ENCODE measurements at regions not wholly inside any gene's neighbourhood (a gene's known extent, or its start where the extent isn't known, plus 50 kb on each side); places are given as distances from the start of the nearest gene placed in this dataset.

DNA sequence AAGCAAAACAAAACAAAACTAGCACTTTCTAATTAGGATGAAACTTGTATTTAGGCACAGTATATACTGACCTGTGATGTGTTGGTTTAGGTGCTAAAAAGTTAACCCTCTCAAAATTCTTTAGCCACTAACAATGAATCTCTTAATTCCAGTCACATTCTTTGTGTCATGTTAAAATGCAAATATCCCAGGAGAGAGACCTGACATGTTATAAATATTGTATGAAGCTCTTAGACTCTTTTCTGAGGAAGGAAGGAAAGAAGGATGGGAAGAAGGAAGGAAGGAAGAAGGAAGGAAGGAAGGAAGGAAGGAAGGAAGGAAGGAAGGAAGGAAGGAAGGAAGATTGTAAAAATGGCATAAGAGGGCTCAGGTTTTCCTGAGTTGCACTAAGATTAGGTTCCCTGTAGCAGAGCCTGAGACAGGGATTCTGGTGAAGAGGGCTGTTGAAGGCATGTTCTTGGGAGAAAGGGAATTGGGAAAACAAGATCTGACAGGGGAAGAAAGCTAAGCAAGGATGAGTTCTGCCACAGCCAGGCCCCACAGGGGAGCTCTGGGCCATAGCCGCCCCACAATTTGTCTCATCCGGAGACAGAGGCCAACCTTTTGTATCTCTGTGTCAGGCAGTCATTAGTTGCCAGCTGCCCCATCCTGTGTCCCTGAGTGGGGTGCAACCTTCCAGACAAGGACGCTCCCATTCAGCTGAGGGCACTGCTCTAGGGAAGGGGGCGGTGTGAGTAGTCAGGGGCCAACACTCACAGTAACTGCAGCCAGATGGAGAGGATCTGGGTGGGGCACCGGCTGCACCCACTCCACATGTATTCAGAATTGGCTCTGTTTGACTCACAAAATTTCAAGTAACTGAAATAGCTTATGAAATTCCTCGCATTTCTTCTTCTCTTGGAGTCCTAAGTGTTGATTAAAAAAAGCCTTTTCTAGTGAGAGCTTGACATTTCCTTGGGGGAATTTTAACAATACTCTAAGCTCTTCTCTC lies 189.3 kb upstream of the ARG1 start:
- DNase-seq: no peak

- DNase-seq: no peak
Observed at GRCh38 chr6:131387562-131388447, 185.2 kb upstream of the ARG1 start.

DNA sequence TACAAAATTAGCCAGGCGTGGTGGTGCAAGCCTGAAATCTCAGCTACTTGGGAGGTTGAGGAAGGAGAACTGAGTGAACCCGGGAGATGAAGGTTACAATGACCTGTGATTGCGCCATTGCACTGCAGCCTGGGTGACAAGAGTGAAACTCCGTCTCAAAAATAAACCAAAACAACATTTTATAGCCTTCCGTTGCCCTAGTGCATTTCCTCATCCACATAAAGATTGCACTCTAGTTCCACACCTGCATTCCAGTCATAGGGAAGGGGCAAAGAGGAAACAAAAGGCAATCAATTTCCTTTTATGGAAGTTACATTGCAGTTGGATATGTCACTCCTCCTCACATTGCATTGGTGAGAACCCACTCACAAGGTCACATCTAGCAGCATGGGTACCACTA lies 182.7 kb upstream of the ARG1 start:
- DNase-seq: no peak

- no peak for DNase-seq
Observed at GRCh38 chr6:131391116-131391515, 181.9 kb upstream of the ARG1 start.

DNA sequence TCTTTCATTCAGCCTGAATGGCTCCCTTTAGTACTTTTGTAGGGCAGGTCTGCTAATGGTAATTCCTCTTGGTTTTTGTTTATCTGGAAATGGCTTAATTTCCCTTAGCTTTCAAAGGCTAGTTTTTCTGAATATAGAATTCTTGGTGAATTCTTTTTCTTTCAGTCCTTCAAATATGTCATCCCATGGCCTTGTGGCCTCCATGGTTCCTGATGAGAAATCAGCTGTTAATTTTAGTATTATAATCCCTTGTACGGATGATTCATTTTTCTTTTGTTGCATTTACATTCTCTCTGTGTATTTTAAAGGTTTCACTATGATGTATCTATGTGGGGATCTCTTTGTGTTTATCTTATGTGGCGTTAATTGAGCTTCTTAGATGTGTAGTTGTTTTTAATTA lies 179.6 kb upstream of the ARG1 start:
- DNase-seq: no peak

DNA sequence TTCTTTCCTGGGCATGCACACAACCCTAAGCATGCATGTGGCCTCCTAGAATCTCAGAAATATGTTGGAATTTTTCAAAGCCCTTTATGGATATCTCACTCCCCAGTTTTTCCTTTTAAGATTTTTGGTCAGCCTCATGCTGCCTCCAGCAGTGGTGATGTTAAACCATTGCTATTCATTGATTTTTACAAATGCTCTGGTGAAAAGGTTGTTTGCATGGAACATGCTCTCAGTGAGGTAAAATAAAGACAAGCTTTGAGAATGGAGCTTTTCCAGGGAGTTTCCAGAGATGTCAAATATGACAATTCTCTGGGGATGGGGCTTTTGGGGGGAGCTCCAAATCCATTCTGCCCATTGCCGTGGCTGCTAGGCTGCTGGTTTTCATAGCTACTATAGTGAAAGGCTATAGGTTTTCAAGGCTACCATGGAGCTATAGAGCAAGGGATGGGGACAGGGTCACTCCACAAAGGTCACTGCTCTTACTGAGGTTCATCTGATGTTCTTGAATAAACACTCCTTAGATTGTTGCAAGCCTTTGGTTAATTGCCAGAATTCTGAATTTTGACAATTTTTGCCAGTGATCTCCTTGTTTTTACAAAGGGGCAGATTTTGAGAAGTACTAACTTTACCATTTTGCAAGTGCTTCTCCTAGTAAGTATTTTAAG lies 178.1 kb upstream of the ARG1 start:
- no peak for DNase-seq

DNA sequence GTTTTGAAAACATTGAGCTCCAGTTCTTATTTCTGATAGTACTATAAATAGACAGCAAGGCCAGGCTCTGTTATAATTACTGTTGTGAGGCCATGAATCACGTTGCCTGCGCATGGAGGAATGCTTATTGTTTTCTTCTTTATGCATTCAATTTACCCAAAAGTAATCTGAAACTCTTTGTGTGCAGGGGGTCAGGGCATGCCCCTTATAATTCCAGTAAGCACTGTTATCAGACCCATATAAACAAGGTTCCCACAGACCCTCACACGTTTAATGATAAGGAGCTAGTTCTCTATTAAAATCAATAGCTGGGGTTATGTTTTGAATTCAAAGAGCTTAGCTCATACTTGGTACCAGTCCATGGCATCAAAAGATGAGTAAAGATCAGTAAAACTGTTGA lies 174.8 kb upstream of the ARG1 start:
- no peak for DNase-seq

GRCh38 chr6:131399433-131399832 lies 173.6 kb upstream of the ARG1 start:
- DNase-seq: no peak

DNA sequence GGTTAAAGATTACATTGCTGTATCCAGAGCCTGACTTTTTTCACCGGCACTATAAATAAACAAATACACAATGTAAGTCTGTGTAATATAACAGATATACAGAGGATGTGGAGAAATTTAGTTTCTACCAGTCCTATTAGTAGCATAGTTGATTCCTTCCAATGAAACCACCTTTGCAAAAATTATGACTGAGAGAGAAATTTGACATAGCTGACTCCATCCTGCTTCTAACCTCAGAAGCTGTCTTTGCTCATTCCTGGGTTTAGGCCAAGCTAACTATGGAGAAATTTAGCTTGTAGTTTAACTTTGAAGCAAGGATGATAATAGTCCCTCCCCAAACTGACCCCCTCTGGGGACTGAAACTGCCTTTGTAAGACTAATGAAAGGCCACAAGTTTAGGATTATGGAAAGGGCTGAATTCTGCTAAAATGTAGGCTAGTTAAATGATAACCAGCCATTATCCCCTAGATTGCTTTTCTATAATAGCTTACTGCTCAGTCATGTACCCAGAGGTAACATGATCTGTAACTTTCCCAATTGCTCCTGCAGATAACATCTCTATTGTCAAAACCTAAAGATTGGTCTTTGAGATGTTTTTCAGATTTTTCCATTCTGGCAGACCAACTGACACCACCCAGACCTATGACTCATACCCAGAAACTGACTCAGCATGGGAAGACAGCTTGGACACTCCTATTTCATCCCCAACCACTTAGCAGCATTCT lies 172.8 kb upstream of the ARG1 start:
- DNase-seq: no peak

GRCh38 chr6:131400779-131401496 lies 172.1 kb upstream of the ARG1 start:
- no peak for DNase-seq

DNA sequence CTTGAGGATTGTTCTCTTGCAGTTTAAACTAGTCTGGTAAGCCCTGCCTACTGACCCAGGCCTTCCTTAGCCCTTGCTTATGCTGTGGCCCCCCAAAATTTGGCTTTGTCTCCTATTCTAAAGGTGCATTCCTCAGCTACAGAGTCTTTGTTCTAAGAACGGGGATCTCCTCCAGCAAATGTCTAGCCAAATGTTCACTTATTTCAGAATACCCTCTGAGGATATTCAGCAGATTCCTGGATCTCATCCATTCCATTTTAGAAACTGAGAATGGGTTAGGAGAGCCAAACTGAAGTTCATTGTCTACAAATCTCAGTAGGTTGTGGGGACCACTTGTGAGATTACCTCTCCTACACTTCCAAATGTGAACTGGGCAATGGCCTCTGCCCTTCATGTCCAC lies 164.2 kb upstream of the ARG1 start:
- no peak for DNase-seq

DNA sequence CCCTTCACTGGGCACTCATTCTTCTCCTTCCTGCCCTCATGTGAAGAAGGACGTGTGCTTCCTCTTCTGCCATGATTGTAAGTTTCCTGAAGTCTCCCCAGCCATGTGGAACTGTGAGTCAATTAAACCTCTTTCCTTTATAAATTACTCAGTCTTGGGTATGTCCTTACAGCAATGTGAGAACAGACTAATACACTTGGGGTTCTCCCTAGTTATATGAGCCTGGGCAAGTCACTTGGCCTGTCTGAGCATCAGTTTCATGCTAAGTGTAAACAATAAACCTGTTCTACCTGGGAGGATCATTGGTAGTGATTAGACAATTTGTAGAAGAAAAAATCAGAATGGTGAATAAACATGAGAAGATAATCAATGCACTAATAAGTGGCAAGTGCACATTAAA lies 162.2 kb upstream of the ARG1 start:
- no peak for DNase-seq

DNA sequence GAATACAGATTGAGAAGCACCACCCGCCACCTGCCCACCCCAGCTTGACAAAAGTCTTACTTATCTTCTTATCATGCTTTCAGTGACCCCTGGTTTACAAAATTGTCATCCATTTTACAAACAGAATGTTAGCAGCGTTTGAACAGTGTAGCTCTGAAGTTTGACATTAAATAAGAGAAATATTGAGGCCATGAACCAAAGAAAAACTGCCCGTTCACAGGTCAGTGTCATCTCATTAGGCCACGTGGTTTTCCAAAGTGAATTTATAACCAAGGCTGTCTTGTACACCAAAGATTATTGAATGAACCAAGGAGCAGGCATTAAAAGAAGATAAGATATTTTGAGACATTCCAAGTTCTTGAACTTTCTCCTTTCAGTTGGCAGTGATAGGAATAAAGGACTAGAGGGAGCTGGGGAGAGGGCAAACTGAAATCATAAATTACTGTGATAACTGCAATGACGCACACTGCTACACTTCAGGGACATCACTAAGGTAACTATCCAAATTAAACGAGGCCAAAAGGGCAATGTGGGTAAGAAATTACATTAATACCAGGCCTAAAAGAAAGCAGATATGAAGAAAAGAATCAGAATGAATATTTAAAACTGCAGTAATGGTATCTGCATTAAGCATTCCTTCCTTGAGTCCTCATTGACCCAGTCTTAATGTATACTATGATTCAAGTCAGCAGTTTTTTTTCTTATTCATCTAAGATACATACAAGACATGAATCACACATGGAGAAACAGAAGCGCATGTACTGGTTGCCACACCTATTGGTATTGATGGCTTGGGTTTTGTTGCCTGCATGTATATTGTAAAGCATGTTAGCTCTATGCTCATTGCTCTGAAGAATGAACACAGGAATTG lies 159.8 kb upstream of the ARG1 start:
- no peak for DNase-seq

GRCh38 chr6:131413831-131414191 lies 159.2 kb upstream of the ARG1 start:
- DNase-seq: no peak

DNA sequence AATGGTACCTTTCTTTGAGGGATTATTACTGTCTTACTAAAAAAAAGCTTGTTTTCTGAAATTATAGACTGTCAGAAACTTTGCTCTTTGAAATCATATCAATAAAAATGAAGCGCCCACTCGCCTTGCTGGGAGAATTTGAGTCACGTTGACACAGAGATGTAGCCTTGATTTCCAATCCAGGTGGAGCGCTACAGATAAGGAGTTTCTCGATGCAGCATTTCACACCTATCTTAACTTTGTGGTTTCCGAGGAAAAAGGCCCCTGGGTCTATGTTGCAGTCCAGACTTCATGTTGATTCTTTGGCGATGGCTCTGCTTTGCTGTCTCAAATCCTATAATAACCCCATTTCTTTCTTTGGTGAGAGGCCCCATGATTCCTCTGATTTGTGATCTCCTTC lies 158.1 kb upstream of the ARG1 start:
- no peak for DNase-seq

DNA sequence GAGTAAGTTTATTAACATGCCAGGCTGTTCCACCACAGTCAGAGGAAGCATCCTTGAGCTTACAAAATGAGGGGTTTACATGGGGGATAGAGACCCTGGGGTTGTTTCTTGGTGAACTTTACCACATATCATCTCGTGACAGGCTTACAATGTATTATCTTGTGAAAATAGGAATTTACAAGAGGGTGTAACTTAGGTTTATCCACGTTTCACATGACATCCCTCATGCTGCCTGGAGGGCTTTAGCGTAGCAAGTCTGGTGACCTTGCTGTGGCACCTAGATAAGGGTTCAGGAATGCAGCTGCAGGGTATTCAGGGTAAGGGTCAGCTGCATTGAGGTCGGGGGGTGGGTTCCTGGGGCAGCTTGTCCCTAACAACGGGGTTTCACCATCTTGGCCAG lies 154.6 kb upstream of the ARG1 start:
- DNase-seq: no peak

- DNase-seq: no peak
Observed at GRCh38 chr6:131419702-131420101, 153.3 kb upstream of the ARG1 start.

DNA sequence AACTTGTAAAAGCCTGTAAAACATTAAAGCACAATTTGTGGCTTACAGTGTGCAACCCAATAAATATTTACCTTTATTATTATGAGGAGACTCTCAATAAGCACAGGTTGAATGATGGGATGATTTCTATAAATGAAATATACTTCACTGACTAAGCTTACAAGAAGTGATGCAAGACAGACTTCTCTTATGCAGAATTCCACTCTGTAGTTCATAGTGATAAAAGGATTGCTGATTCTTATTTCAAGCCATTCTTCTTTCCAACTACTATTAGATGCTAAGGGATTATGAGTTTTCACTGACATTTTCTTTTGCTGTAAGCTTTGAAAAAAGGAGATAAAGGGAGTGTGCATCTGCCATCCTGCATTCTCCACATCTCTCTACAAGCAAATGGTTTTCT lies 149.0 kb upstream of the ARG1 start:
- DNase-seq: no peak

DNA sequence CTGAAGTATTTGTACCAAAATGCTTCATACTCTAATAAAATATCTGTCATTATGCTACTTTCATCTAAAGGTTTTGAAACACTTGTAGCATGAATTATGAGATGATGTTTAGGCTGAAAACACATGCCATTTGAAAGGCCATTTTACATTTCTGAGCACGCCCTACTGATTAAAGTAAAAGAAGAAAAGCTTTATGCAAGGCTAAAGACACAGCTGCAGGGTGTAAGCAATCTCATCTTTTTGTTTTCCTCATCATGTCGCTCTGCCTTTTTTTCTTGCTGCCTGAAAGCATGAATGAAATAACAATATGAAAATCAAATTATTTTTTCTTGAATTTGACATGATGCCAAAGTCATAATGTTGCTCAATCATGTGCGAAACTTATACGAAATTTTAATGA lies 148.6 kb upstream of the ARG1 start:
- DNase-seq: no peak

DNA sequence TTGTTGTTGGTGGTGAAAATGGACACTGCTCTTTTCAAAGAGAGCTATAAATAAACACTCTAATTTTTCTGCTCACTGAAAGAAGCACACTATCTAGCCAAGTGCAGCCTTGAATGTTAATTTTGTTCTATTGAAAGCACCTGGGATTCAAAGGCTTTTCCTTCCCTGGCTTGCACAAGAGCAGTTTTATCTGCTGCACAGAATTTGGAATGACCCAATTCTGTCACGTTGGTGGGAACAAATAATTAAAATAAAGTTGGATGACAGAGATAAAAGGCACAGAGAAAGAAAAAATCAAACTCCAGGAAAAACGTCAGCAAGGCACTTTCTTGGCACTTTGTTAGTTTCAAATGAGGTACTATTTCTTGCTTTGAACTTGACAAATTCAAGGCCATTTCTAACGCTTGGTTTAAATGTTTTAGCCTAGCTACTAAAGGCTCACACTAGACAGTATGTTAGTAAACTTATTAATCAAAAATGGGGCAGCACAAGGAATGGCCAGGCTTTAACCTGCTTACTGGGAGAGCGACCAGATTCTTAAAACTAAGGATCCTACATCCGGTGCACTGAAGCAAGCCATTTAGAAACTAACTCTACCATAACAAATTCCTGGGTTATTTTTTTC lies 145.5 kb upstream of the ARG1 start:
- no peak for DNase-seq

All from central memory CD4-positive, alpha-beta T cell (primary cell).